Fibroblast of pulmonary artery (primary cell): ENCODE measurements at regions not wholly inside any gene's neighbourhood (a gene's known extent, or its start where the extent isn't known, plus 50 kb on each side); places are given as distances from the start of the nearest gene placed in this dataset.
"Not testable (repeated sequence)": the region's sequence is repeated elsewhere in the genome, so short reads cannot be mapped to it uniquely, and the experiment has no call there.

Experiments
- DNase-seq: peaks from one replicate; pipeline ENCODE4 v3.0.0-alpha.2; 2010; ENCODE audit warnings: low read depth
- H3K4me3 ChIP-seq: replicated peaks from 2 replicates; pipeline ENCODE4 v1.5.1; 2011; ENCODE audit warnings: low read depth, mild to moderate bottlenecking, control low read depth, low read length, moderate library complexity
- CTCF ChIP-seq: IDR thresholded peaks from 2 replicates; pipeline ENCODE4 v1.5.1; 2011; ENCODE audit warnings: mild to moderate bottlenecking, control low read depth, low read length, inconsistent platforms; ENCODE audit errors: missing control alignments

GRCh38 chr1:79499541-79499940, 493.0 kb upstream of the ADGRL4 start:
- no peak for TF ChIP-seq CTCF
- no peak for DNase-seq
- H3K4me3 ChIP-seq = no peak overlapping the region

- peak; percentile 99 for TF ChIP-seq CTCF
- DNase-seq = peak; percentile 64
- no peak overlapping the region for H3K4me3 ChIP-seq
Measured at GRCh38 chr1:79497193-79497773, 490.8 kb upstream of the ADGRL4 start.

- no peak for DNase-seq
- H3K4me3 ChIP-seq = no peak overlapping the region
- no peak for TF ChIP-seq CTCF
Measured at GRCh38 chr1:79496129-79496528, 489.6 kb upstream of the ADGRL4 start.

GRCh38 chr1:79493702-79494101, 487.2 kb upstream of the ADGRL4 start:
- DNase-seq, H3K4me3 ChIP-seq: not testable (repeated sequence)

- not testable (repeated sequence) for DNase-seq, H3K4me3 ChIP-seq
Measured at GRCh38 chr1:79488572-79489121, 482.1 kb upstream of the ADGRL4 start.

GRCh38 chr1:79478728-79479373, 472.3 kb upstream of the ADGRL4 start:
- no peak for TF ChIP-seq CTCF
- DNase-seq = no peak
- no peak overlapping the region for H3K4me3 ChIP-seq

GRCh38 chr1:79478160-79478559, 471.6 kb upstream of the ADGRL4 start:
- H3K4me3 ChIP-seq = no peak overlapping the region
- TF ChIP-seq CTCF = no peak
- DNase-seq = no peak

- TF ChIP-seq CTCF = no peak
- H3K4me3 ChIP-seq = no peak overlapping the region
- DNase-seq = no peak
Measured at GRCh38 chr1:79472067-79472656, 465.6 kb upstream of the ADGRL4 start.
